AG08395 (cell line): ENCODE measurements at regions not wholly inside any gene's neighbourhood (a gene's known extent, or its start where the extent isn't known, plus 50 kb on each side); places are given as distances from the start of the nearest gene placed in this dataset.

Experiments used
- DNase-seq: peaks from one replicate; pipeline ENCODE4 v3.0.0; 2012; ENCODE audit warnings: mixed read lengths, low spot score

DNA sequence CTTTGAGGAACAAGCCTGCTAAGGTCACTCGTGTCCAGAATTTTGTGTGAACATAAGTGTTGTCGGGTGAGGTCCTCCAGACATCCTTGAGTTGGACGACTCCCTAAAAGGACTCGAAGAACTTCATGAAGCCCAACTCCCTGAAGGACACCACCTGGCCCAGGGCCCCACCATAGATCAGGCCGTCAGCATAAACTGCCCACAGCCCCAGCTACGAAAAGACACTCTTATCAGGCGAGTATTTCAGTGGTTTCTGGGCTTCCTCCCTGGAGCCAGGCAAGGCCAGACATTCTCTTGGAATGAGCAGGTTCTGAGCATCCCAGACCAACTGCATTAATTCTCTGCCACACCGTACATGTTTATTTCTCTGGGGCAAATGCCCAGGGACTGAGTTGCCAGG, 170.1 kb downstream of the IGLL1 start:
- no peak for DNase-seq

DNA sequence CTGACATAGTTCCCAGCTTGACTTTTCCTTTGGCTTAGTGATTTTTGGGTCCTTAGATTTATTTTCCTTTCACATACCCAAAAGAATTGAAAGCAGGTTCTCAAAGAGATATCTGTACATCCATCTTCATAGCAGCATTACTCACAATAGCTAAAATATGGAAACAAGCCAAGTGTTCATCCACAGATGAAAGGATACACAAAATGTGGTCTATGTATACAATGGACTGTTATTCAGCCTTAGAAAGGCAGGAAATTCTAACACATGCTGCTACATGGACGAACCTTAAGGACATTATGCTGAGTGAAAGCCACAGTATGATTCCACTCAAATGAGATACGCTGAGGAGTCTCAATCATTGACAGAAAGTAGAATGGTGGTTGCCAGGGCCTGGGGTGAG, 171.8 kb downstream of the IGLL1 start:
- no peak for DNase-seq

DNA sequence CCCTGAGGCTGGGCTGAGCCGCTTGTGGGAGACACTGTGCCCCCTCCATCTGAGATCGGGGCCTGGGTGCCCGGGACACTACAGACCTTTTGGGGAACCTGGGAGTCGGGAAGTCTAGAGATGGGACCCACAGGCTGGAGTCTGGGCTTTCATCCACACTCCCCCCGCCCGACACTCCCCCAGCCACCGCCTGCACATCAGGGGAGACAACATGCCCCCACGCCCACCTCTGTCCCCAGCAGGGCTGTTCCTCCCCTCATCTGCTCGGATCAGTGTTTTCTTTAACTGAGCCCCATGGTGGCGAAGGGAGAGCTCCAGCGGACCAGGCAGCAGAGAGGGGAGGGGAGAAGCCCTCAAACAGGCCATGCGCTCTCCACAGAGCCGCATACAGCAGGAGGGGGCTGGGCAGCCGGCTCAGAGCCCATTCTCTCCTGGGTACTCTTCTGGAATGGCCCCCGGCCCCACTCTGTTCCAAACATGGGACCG, 174.7 kb downstream of the IGLL1 start:
- DNase-seq: no peak

DNA sequence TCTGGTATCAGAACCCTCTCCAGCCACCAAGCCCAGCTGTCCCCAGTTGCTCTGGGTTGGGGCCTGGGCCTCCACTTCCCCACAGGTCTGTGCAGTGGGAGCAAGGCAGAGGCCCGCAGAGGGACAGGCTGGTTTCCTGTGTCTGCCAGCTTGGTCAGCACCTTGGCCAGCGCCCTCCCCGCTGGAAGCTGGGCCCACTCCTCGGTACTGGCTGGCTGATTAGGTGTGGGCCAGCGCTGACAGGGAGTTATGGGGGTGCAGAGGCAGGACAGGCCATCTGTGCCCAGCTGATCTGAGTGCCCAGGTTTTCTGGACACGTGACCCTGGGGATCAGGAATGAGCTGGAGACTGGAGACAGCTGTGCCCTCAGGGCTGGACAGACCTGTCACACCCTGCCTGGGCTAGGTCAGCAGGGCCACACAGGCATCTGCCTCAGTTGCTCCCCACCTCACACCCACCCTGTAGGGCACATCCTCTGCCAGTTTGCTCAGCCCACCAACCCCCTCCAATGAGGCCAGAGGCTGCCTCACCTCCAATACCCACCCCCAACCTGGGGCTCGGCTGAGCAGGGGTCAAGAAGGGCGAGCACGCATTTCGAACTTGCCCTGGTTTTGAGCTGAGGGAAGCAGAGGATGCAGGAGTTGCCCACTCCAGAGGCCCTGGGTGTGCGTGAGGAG, 175.3 kb downstream of the IGLL1 start:
- DNase-seq: peak; percentile 49

DNA sequence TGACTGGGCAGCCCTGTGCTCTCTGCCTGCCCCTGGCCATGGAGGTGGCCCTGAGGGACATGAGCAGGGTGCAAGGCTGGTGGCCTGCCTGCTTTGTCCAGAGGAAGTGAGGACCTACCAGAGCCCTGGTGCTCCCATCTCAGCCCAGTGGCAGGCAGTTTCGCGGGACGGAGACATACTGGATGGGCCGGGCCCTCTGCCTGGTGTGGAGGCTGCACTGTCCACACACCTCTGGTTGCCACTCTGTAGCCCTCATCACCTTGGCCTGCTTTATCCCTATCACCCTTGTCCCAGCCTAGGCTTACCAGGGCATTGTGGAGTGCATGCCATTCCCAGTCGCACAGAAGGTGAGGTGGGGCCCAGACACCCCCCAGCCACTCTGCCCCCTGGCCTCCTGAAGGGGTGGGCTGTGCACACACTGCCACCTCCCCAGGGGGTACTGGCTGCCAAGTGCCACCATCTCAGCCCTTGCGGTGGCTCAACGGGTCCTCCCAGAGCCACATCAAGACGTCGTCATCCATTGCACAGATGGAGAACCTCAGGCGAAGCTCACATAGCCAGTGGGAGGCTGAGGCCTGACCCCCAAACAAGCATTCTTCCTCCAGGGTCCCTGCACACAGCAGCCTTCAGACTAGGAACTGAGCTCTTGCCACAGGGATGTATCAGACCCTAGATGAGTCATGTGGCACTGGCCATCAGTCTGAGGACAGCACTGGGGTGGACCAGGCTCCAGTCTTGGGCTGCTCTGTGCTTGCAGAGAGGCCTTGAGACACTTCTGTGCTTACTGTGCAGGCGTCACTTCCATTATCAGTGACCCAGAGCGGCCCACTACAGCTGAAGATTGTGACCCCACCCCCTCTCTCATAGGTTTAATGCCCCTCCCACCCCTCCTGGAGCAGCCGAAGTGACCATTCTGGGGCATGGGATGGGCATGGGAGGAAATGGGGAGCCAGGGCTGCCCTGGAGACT, 176.1 kb downstream of the IGLL1 start:
- DNase-seq: no peak

DNA sequence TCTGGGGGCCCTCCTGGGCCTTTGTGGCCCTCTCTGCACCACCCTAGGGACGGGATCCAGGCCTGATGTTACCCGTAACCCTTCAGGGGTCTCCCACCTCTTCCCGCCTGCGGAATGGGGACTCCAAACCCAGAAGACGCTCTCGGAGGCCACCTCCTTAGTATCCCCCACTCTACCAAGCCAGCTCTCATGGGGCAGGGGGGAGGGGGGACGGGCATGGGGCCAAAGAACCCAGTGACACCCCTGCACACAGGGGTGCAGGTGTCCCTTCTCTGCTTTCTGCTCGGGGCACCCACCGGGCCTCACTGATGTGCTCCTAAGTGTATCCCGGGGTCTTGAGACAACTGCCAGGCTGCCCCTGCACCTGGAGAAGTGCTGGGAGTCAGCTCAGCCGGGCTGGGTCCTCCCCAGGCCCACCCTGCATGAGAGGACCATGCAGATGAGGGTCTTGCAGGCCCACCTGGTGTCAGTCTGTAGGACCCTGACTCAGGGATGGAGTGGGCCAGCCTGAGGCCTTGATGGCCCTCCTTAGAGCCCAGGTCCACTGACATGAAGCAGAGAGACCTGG, 176.9 kb downstream of the IGLL1 start:
- no peak for DNase-seq

DNA sequence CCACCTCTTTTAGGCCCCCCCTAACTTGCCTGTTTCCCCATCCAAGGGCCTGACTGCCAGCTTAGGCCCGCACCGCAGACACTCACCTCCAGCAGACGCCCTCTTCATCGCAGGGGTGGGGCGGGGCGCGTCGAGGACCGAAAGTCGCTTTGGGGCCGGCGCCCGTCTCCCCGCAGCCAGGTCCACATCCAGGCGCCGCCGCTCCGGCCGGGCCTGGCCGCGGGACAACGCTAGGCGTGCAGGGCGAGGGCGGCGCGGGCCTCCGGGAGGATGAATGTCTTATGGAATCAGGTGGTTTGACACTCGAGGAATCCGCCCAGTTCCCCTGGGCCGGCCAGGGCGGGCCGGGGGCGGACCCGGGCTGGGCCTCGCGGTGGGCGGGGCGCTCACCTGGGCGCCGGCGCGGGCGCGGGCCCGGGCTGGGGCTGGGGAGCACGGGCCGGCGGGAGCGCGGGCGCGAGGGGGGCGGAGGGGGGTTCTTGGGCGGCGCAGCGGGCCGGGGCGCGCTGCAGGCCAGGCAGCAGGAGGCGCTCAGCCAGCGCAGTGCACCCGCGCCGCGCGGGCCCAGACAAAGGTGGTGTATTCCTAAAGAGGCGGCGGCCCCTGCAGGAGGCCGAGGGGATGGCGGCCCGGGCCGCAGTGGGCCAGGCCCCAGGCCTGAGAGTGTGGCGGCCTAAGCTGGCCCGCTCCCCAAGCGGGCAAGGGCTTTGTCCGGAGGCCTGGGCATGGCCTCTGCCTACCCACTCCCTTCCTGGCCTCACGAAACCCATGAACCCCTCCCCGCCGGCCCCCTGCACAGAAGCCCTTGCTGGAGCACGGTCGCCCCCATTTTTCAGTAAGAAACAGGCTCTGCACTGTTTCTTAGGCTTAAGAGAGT, 177.6 kb downstream of the IGLL1 start:
- peak; percentile 17 for DNase-seq

DNA sequence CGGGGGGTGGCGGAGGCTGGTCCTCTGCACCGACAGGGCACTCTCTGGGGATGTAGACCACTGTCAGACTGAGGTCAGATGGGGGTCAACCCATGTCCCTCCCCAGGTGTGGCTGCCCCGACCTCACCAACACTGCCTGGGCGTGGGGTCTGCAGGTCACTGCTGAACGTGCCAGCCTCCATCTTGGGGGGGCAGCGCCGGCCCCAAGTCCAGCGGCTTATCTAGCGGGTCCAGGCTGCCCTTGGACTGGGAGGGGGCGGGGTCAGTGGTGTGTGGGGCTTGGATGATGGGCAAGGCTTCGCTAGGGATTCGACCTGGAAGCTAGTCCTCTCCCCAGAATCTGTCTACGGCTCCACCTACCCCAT, 178.2 kb downstream of the IGLL1 start:
- no peak for DNase-seq

DNA sequence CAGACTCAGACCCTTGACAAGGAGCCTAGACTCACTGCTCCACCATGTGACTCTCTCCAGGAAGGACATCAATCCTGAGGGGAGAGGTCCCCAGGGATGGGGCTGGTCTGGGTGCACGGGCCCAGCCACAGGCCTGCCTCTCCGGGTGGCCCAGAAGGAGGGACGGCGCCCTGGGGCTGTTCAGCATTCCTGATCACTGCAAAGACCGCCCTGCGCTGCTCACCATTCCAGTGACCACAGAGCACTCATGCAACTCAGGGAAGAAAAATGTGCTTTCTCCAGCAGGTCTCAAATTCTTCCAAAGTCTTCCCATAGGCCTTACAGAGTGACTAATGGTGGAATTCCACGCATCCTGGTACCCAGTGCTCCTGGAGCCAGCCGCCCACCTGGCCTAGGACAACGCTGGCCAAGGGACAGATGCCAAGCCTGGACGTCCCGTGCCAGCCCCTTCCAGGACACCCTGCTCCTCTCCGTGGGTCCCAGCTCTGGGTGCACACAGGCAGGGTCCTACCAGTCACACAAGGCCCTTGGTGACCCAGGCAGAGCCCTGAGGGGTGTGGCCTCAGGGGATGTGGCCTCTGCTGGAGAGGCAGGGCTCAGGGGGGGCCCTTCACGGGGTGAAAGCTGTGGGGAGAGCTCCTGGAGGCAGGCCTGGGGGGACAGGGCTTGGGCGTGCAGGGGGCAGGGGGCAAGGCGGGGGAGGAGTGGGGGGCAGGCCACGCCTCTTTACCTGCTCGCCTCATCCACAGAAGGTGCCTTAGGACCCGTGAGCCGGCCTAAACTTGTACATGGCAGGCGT, 178.8 kb downstream of the IGLL1 start:
- peak; percentile 63 for DNase-seq

DNA sequence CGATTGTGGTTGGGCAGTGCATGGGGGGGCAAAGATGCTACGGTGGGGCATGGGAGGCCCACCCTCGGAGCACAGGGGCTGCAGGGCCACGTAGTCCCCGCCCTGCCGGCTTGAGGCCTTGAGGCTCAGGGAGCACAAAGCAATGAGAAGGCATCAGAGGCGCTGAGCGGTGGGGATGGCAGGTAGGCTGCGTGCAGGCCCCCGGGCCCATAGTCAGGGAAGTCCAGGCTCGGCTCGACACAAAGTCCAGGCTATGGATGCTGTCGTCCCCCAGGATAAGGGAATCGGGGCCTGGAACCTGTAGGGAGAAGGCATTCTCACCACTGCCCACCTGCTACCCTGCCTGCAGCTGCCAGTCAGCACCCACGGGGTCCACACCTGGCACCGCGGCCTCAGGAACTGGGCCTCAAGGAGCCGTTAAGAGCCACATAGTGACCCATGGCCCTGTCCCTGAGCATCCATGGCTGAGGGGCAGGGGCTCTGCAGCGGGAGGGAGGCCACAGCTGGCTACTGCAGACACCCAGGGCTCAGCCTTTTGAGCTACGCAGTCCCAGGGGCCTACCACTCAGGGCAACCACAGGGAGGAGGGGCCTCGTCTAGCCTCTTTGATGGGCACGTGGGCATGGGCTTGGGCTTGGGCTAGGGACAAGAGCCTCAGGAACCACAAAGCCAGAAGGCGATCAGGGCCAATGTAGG, 179.7 kb downstream of the IGLL1 start:
- DNase-seq: no peak

DNA sequence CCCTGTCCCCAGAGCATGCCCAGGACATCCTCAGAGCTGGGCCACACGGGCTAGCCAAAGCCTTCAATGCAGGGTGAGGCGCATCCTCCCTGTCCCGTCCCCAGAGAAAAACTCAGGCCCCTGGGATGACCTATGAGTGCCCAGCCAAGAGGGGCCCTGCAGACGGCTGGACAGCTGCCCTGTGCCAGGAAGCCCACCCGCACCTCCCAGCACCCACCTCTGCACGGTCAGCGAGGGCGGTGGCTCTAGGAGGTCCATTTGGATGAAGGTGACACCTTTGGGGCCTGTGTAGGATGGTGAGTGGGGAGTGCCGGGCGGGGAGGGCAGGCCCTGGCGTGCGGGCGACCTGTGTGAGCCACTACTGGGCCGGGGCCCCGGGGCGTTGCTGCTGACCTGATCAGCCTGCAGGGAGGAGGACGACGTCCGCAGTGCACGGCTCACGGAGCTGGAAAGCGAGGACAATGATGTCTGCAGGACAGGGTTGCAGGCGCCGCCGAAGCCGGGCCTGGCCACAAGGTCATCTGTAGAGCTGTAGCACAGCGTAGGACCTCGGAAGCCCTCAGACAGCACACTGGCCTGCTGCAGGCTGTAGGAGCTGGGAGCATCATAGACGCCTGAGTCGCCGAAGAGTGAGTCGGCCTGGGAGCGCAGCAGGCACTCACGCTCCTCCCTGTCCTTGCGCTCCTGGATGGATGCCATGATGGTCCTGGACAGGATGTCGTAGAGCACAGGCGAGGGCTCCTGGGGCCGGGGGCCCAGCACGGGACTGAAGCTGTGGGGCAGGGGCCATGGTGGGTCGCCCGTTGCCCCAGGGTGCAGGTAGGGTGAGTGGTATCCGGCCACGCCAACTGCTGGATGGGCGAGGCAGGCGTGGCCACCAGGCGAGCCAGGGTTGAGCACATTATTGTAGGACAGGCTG, 180.5 kb downstream of the IGLL1 start:
- DNase-seq: no peak

DNA sequence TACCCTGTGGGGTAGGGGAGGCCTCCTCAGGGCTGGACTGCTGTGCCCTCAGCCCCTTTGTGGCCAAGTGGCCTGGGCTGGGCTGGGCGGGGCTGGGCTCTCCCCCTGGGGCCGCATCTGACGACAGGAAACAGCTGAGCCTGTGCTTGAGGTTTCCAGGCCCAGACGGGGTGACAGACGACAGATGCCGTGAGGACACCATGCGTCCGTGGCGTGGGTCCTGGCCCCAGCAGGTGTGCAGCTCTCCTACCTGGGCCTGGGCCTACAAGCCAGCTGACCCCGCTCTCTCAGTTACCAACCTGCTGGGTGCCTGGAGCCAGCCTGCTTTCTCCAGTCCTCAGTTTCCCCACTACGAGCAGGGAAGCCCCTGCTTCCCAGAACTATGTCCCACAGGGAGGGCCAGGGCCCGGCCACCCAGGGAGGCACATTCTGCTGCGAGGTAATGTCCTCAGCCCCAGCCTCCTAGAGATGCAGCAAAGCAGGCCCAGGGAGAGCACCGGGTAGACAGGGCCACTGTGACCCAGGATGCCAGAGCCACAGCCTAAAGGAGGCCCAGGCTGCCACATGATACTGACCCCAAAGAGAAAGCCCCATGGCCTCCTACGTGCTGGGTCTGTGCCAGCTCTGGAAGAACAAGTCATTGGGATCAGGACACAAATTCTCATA, 181.3 kb downstream of the IGLL1 start:
- no peak for DNase-seq

DNA sequence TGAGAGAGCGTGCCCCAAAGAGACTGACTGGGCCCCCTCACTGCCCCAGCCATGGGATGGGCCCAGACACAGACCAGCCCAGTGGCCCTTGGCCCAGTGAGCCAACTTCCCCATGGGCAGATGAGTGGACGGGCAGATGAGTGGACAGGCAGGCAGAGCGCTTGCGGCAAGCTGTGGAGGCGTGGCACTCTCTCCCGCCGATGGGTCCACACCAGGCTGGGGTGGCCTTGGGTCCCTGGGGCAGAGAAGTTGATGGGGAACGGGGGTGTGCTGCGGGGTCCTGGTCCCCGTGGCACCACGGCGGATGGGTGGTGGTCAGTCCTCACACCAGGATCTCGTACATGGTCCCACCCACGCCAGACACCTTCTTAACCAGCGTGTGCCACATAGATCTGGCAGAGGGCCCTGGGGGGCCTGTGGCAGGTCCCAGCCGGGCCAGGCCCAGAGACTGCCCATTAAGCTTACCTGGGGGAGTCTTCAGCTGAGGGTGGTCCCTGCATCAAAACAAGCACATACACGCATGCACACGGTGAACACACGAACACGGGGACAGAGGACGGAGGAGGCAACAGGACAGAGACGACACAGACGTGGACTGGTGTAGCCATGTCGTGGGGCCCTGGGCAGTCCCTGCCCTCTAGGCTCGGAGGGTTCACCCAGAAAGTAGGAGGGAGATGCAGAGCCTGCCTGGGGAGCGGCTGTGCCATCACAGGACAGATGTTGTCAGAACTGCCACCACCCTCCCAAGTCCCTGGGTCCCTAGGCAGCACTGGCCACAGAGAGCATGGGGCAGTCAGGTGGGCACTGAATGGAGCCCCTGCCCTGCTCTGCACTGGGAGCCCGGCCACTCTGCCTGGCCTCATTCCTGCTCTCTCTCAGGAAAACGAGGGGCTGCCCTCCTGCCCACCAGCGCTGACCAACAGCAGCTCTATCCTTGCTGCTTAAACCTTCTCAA, 182.2 kb downstream of the IGLL1 start:
- DNase-seq: no peak

DNA sequence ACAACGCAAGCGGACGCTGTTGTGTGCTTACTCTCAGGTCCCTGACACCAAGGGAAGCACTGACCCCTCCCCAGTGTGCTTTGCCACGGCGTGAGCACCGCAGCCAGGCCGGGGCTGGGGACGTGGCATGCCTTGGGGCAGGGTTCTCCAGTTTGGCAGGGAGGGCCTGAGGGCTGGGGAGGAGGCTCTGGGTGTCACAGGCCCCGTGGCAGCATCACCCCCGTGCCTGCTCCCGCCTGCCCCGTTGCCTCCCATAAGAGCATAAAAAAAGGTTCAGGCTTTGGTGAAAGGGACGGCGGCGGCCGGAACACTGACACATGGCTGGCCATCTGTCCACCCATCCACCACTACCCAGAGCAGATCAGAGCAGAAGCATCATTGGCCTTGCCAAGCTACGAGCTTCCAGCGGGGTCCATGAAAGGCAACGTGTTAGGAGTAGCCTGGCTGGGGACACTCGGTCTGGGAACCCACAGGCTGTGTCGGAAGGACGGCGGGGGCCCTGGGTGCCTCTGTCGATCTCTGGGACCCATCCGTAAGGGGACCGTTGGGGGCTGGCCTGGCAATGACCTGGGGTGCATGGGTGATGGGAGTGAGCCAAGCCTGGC, 183.0 kb downstream of the IGLL1 start:
- DNase-seq: no peak

DNA sequence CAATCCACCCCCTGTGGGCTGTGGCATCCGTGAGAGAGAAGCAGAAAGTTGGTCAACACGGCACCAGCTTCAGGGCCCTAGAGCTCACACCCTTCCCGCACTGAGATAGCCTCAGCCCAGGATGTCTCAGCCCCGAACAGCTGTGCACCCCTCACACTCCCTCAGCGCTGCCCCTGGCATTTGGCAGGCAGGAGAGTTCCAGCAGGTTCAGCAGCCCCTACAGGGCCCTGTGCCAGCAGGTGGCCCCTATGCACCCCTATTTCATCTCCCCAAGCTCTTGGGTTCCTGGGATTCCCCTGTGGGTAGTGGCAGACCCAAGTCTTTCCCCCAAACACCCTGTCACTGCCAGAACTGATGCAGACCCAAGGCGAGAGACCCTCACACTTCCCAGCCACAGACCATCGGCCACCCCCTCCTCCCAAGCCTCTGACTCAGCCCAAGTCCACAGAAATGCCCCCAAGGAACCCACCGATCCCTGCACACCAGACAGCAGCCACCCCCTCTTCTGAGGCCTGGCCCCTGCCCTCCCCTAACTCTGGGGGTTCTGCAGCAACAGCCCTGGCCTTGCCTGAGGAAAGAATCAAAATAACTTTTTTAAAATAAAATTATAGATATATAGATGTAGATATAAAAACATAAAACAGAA, 183.6 kb downstream of the IGLL1 start:
- DNase-seq: no peak

DNA sequence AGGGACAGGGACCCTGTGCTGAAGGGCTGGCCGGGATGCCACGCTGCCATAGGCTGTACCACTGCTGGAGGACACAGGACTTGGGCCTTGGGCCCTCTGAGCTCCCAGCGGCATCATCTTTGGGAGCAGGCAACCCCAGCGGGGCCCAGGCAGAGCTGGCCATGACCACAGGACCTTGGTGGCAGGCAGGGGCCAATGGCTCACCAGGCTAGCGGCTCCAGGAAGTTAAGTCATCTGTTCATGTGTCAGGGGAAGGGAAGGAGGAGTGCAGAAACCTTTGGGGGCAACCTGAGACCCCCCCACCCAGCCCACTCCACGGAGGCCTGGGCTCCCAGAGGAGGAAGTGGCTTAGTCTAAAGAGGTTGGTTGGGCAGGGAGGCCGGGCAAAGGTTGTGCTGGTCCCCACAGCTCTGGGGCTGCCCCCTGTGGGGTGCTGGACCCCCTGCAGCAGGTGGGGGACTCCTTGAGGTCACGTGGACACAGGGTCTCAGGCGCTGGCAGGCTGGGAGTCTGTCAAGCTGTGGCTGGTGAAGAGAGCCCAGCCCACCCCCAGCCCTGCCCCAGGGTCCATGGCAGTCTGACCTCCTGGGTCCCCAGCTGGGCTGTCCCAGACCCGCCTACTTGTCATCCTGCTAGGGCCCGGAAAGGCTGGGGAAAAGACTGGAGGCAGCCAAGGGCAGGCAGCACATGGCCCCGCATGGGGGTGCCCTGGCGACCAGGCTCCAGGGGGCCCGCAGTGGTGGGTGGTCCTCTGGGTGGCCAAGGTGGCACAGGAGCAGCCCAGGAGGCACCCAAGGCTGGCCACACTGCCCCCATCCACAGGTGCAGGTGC, 184.3 kb downstream of the IGLL1 start:
- no peak for DNase-seq
